HG03066 (cell line): ENCODE measurements at regions not wholly inside any gene's neighbourhood (a gene's known extent, or its start where the extent isn't known, plus 50 kb on each side); places are given as distances from the start of the nearest gene placed in this dataset.
"Not testable (repeated sequence)": the region's sequence is repeated elsewhere in the genome, so short reads cannot be mapped to it uniquely, and the experiment has no call there.

ENCODE experiments used
- ATAC-seq: cut with Tn5 transposase; IDR thresholded peaks from one replicate; pipeline ENCODE4 v1.9.1; 2021; ENCODE audit warnings: low read depth; ENCODE audit not compliant: unreplicated experiment

DNA sequence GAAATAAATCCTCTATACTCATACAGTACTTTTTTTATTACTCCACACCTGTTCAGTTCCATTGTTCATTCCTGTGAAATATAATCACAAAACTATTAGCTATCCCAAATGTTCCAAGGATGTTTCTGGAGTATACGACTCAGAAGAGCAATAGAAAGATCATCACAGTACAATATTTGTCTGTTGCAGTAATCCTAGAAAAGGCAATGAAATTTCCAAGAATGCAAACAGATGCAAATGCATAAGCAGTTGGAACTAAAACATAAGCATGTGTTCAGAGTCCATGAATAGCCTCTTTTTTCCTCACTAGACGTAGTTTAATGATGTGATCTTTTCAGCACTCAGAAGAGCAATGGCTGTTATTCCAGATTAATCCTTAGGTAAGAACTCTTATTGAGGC is 55.2 kb downstream of the RTL3 start:
- ATAC-seq = no peak

DNA sequence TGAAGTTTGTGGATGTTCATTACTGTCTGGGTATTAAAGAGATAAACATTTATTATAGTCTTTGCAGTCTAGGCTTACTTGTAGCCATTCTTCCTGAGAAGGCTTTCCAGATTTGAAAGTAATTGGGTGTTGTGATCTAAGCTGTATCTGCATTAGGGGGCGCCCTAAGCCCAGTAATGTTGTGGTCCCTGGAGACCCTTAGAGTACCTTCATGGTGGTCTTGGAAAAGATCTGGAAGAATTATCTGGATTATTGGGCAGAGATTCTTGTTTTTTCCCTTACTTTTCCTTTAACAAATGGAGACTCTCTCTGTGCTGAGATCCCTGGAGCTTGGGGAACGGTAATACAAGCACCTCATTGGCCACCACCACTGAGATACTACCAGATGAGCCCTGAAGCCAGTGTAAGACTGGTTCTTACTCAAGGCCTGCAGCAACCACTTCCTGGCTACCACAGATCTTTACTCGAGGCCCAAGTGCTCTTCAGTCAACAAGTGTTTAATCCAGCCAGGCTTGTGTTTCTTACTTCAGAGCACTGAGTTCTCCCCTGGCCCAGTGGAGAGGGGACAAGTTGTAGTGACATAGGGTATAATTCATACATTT is 63.1 kb downstream of the RTL3 start:
- ATAC-seq = no peak

DNA sequence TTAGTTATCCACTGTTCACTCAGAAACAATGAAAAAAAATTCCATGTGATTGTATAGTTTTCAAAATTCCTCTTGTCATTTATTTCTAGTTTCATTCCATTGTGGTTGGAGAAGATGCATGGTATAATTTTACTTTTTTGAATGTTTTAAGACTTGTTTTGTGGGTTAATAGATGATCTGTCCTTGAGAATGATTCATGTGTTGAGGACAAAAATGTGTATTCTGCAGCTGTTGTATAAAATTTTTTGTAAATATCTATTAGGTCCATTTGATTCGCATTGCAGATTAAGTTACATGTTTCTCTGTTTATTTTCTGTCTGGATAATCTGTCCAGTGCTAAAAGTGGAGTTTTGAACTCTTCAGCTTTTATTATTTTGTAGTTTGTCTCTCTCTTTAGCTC is 65.4 kb downstream of the RTL3 start:
- ATAC-seq = no peak

DNA sequence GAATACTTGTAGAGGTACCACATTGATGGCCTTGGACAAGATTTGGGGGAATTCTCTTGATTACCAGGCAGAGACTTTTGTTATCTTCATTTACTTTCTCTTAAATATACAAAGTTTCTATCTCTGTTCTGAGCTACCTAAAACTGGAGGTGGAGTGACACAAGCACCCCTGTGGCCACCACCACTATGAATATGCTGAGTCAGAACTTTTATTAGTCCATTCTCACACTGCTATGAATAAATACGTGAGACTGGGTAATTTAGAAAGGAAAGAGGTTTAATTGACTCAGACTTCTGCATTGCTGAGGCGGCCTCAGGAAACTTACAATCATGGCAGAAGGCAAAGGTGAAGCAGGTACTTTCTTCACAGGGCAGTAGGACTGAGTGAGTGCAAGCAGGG is 67.1 kb downstream of the RTL3 start:
- no peak for ATAC-seq

DNA sequence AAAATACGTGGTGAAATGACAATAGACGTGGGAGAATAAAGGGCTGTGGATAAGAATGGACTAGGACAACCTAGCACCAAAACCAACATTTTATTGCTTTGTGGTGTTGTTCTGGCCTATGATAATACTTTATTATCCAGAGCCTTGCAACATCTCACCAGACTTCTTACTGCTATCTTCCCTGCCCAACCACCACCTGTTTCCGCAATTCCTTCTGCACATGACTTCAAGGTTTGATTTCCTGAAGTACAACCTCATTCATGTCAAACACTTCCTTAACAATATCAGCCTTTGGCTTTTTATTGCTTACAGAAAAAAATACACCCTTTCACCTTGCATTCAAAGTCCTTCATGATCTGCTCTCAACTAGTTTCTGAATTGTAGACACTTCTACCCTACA is 84.8 kb downstream of the RTL3 start:
- ATAC-seq = no peak

DNA sequence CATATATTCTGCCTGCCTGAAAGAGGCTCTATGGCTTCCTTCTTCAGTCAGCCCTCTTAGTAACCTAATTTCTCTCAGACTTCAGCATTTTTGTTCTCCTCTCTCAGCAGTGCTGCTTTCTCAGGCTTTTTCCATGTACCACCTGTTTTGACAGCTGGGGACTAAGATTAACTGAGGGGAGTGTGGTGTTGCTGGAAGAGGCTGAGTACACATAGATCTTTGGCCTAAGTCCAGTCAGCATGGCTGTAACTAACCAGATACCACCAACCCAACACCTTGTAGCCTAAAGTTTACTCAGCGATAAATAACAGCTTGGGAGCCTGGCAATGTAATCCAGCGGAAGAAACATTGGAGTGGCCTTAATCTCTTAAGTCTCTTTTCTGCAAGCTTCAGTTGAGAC is 85.5 kb downstream of the RTL3 start:
- no peak for ATAC-seq

DNA sequence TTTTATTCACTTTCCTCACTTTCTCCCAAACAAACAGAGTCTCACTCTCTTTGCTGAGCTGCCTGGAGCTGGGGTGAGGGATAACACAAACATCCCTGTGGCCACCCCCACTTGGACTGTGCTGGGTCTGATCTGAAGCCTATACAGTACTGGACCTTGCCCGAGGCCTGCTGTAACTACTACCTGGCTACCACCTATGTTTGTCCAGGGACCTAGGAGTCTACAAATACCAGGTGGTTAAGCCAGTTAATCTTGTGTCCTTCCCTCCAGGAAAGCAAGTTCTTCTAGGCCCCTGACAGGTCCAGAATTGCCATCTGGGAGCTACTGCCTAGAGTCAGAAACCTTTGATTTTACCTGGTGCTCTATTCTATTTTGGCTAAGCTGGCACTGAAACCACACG is 87.3 kb downstream of the RTL3 start:
- ATAC-seq = no peak

DNA sequence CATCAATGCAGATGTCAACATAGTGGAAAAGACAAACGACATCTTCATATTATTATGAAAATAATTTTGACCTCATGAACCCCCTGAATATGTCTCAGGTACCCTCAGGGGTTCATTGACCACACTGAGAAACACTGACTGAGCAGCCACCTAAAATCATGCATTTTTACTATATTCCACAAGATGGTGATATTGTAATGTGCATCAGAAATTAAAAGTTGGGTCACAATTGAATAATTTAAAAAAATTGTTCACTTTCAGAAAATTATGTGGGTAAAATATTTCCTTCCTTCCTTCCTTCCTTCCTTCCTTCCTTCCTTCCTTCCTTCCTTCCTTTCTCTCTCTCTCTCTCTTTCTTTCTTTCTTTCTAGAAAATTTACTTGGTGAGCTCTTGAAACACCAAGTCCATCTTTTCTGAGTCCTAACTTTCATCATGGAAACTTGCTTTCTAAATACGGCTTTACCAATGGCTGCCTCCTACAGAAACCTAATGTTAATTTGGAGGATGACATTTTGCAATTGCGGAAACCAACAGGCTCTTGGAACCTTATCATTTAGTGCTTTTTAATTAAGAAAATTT is 103.6 kb downstream of the RTL3 start:
- ATAC-seq = no peak

DNA sequence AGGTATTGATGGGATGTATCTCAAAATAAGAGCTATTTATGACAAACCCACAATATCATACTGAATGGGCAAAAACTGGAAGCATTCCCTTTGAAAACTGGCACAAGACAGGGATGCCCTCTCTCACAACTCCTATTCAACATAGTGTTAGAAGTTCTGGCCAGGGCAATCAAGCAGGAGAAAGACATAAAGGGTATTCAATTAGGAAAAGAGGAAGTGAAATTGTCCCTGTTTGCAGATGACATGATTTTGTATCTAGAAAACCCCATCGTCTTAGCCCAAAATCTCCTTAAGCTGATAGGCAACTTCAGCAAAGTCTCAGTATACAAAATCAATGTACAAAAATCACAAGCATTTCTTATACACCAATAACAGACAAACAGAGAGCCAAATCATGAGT is 106.5 kb downstream of the RTL3 start:
- ATAC-seq = not testable (repeated sequence)

DNA sequence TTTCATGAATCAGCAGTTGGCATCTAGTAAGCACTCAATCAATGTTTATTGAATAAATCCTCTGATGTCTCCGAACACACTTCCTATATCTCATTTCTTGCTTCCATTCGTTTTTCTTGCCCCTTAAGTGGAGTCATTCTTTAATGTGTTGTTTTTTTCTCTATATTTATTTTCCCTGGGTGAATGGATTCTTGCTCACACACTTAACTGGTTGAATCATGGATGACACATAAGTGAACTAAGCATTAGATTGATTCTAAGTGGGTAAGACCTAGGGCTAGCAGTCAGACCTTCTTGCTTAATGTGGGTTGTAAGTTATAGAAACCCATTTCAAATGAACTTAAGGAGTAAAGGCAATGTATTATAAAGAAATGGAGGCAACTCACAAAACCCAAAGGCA is 111.1 kb downstream of the RTL3 start:
- ATAC-seq = no peak

DNA sequence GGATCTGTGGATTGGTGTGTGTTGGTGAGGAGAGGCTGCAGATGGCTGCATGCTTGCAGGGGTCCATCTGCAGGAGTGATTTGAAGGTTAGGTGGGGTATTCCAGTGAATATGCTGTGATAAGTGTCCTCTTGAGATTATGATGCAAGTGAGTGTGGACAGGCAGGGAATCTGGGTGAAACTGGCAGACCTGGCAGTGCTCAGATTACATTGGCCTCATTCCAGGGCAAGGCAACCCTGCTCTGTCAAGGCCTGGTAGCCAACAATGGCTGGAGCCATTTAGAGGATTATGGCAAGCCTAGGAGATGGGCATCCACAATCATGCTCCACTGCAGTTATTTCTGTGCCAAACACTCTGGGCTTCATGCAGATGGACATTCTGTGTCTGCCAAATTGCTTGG is 113.9 kb downstream of the RTL3 start:
- no peak for ATAC-seq

DNA sequence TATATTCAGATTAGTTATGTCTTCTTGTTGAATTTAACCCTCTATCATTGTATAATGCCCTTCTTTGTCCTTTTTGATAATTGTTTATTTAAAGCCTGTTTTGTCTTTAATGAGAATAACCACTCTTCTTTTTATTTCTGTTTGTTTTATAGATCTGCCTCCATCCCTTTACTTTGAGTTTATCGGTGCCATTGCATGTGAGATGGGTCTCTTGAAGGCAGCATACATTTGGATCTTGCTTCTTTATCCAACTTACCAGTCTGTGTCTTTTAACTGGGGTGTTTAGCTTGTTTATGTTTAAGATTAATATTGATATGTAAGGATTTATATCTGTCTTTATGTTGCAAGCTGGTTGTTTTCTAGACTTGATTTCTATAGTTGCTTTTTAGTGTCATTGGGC is 115.8 kb downstream of the RTL3 start:
- no peak for ATAC-seq

DNA sequence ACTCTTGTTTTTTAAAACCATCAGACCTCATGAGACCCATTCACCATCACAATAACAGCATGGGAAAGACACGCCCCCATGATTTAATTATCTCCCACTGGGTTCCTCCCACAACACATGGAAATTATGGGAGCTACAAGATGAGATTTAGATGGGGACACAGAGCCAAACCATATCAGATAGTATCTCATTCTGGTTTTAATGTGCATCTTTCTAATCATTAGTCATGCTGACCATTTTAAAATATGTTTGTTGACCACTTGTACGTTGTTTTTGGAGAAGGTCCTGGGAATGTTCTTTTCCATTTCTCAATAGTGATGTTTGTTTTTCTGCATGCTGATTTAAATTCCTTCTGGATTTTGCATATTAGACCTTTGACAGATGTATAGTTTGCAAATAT is 119.0 kb downstream of the RTL3 start:
- ATAC-seq = no peak

DNA sequence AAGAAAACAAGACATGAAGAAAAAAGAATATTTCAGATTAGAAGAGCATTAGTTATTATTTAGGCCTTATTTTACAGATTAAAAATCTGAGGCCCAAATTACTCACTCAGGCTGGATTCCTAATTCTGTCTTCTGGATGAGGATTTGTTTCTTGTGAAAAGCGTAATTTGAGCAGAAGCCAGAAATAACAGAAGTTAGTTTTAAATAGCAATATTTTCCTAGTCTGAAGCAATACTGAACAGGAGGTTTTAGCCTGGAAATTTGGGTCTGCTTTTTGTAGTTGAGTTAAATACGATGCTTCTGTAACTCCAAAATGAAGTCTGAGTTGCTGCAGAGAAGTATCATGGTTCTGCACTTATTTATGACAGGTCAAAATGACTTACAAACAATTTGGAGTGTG is 124.9 kb downstream of the RTL3 start:
- ATAC-seq = no peak

DNA sequence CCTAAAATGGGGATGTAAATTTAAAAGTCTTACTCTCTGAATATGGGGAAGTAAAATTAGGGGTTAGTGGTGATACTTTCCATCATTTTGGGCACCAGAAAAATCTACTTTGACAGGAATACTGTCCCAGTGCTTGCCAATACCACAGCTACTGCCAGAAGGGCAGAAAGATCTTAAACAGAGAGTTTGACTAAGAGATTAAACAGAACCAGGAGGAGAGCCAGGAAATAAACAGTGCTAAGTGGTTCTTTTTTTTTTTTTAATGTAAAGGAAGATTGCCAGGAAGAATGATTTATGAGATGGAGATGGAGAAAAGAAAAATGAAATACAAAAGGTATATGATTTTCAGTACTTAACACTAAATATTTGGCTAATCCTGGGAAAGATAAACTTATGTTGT is 126.8 kb downstream of the RTL3 start:
- ATAC-seq = no peak

DNA sequence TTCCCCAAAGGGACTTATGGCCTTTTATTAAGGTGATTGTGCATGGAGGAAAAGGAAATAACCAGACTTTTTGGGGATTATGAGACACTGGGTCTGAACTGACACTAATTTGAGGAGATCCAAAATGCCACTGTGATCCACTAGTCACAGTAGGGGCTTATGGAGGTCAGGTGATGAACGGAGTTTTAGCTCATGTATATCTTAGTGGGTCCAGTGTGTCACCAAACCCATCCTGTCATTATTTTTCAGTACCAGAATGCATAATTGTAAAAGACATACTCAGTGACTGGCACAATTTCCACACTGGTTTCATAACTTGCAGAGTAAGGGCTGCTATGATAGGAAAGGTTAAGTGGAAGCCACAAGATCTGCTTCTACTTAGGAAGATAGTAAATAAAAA is 131.3 kb downstream of the RTL3 start:
- no peak for ATAC-seq

DNA sequence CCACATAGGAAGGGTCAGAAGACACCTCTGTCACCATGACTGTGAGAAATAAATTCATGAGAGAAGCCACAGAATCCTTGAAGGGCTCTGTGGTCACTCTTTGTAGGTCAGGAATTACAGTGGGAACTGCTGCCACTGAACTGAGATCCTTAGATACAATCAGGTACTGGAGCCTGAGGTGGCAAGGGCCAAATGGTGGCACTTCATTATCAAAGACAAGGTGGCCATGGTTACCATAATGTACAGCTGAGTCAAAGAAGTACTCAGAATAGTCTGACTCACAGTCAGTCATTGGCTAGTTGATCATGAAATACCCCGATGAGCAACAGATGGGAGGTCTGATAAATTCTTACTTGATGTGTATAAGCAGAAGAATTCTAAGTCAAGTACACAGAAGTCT is 131.9 kb downstream of the RTL3 start:
- ATAC-seq = no peak

DNA sequence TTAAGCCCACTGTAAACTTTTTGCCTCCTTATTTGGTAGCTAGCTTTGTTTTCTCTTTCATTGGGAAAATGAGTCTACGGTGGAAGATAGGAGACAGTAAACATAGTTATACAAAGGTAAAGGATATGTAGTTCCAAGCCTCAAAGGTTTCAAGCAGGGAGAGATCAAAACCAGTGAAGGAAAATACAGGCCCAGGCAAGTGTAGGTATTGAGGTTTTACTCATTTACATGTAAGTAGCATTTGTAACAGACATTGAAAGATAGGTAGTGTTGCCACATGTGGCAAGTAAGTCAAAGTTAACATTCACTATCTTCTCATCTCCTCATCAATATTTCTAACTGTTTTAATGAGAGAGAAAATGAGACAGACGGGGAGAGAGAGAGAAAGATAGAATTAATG is 136.5 kb downstream of the RTL3 start:
- ATAC-seq = no peak

DNA sequence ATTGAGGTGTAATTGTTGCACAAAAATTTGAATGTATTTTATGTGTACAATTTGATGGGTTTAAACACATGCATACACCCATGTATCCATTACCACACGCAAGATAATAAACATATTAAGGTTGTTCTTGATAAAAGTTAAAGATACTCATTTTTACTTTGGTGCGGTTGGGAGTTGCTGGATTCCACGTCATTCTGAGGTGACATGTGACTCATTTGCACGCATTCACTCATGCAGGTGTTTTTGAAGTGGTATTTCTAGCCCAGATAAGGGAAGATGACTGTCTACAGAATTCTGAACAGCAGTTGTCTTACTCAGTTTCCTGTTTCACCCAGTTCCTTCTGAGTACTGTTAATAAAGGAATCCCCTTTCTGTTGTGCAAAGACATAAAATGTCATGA is 142.0 kb downstream of the RTL3 start:
- peak; percentile 73 for ATAC-seq

DNA sequence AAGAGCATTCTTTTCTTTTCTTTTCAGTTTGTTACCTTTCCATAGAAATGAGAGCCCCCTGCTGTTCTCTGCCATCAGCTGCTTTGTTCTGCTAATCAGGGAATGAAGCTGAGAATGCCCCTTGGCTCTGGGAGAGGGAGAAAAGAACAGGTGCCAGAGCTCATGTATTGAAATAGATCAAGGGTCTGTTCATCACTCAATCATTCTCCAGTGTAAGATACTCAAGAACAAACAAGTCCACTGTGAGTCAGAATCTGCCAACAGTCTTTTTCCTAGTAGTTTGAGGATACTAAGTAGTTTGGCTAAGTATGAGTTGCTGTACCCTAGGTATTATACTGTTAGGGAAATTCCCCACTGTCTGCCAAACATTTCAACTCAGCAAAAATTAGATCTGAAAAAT is 144.3 kb downstream of the RTL3 start:
- ATAC-seq = no peak

DNA sequence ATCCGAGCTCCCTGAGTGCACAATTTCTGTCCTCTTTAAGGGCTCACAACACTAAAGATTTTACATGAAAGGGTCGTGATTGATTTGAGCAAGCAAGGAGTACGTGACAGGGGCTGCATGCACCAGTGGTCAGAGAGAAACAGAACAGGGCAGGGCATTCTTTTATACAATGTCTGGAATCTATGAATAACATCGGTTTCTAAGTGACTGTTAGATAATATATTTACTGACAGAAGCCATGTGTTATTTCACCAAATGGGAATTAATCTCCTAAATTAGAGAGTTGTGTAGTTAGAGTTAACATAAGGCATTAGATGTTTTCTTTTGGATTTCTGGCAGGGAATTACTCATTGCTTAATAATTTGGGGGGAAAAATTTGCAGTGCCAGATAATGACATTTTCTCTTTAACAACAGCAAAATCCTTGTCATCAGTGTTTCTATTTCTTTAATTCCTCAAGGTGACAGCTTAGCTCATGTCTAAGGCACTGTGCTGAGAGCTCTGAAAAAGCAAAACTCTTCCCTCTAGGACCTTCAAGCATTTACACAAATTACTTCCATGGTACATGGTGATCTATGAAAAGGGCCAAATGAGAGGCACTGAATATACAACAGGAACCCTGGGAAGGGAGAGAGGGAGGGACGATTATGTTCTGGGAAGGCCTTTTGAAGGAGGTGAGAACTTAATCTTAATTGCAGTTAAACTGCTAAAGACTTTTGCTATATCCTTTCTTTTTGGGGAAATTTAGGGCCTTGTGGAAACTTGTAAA is 145.0 kb downstream of the RTL3 start:
- ATAC-seq = no peak

DNA sequence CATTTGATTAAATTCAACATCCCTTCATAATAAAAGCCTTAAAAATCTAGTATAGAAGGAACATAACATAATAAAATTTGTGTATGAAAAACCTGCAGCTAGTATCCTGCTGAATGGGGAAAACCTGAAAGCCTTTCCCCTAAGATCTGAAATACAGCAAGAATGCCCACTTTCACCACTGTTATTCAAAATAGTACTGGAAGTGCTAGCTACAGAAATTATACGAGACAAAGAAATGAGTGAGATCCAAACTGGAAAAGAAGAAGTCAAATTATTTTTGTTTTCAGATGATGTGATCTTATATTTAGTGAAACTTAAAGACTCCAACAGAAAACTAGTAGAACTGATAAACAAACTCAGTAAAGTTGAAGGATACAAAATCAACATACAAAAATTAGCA is 152.9 kb downstream of the RTL3 start:
- no peak for ATAC-seq
